ENCODE measurements at regions not wholly inside any gene's neighbourhood (a gene's known extent, or its start where the extent isn't known, plus 50 kb on each side); places are given as distances from the start of the nearest gene placed in this dataset.

DNA sequence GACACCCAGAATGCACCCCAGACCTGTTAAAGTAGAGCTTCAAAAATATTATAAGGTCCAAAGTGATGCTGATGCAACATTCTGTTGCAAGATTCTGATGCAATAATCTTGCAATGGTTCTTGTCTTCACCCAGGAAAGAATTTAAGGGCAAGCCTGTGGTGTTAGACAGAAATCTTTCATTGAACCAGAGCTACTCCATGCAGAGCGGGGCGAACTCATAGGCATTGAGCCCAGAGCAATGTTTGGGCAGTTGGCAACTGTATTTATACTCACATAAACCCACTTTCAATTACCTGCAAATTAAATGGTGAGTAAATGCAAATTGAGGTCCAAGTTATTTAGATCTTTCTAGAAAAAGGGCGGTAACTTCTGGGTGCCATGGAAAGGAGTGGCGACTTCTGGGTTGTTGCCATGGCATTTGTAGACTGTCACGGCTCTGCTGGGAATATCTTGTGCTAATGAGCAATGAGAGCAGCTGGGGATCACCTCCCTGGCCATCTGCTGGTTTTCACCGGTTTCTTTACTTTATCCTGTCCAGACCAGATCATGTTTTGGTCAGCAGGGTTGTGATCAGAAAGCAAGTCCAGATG is 163.4 kb downstream of the ICE1 start:
- Histone ChIP-seq H3K4me3 (no peak overlapping the region), H3K4me1 (no peaks in the 10 kb centered on the region), H3K36me3 (no peaks in the 10 kb centered on the region), H3K27ac (no peak overlapping the region), H3K9me3 (no peaks in the 10 kb centered on the region), H3K27me3 (no peaks in the 10 kb centered on the region)
- WGBS, 2 donors: 67 to 80% methylated on average over 6 of the region's 6 CpGs
- TF ChIP-seq POLR2A (IDR thresholded peaks at IDR 0.05): no peak
- TF ChIP-seq, protein P1, sequence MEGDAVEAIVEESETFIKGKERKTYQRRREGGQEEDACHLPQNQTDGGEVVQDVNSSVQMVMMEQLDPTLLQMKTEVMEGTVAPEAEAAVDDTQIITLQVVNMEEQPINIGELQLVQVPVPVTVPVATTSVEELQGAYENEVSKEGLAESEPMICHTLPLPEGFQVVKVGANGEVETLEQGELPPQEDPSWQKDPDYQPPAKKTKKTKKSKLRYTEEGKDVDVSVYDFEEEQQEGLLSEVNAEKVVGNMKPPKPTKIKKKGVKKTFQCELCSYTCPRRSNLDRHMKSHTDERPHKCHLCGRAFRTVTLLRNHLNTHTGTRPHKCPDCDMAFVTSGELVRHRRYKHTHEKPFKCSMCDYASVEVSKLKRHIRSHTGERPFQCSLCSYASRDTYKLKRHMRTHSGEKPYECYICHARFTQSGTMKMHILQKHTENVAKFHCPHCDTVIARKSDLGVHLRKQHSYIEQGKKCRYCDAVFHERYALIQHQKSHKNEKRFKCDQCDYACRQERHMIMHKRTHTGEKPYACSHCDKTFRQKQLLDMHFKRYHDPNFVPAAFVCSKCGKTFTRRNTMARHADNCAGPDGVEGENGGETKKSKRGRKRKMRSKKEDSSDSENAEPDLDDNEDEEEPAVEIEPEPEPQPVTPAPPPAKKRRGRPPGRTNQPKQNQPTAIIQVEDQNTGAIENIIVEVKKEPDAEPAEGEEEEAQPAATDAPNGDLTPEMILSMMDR (IDR thresholded peaks at IDR 0.05): no peak
- no peak for TF ChIP-seq EP300 (IDR thresholded peaks at IDR 0.05)
- DNase-seq (ENCODE audit: low spot score in 2 of 2): no peak

DNA sequence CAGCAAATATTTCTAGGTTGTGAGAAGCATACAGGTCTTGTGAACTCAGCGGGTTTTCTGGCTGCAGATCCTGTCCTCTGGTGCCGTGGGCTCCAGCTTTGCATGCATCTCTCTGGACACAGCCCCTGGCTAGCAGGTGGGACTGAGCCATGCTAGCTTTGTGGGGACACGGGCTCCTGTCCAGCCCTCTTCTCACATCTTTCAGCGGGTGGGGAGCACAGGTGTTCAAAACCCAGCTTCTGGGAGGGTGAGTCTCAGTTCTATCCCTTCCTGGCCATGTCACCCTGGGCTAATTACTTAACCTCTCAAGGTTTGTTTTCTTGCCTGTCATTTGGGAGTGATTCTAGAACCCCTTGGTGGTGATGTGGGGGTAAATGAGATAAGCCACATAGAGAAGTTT is 162.3 kb downstream of the ICE1 start:
- WGBS, 2 donors: 79 to 82% methylated on average over 4 of the region's 4 CpGs
- no peaks in the 10 kb centered on the region for H3K4me1 ChIP-seq
- no peaks in the 10 kb centered on the region for H3K27me3 ChIP-seq
- no peaks in the 10 kb centered on the region for H3K36me3 ChIP-seq
- no peak for DNase-seq (ENCODE audit: low spot score in 2 of 2)
- H3K4me3 ChIP-seq: no peak overlapping the region
- H3K27ac ChIP-seq: no peak overlapping the region
- TF ChIP-seq POLR2A (IDR thresholded peaks at IDR 0.05) (no peak), EP300 (IDR thresholded peaks at IDR 0.05) (no peak)
- TF ChIP-seq, protein P1 (IDR thresholded peaks at IDR 0.05): no peak
- no peaks in the 10 kb centered on the region for H3K9me3 ChIP-seq

DNA sequence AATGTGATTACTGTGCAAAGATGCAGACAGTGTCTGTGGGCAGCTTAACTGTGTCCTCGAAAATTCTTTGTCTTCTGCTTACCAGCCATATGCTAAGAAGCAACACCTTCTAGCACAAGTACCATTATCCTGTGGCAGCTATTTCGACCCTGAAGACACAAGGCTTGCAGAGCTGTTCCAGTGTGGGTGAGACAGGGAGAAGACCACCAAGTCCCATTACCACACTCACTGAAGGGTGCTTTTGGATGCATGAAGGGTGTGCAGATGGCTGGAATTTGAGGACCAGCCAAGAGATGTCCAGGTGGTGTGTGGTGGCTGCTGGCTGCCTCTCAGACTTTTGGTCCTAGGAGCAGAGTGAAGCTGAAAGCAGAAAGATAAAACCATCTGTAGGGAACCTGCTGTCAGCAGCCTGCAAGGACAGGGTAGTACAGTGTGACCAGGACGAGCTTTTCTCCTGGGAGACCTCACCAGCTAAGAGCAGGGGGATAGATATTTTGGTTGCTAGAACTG is 161.8 kb downstream of the ICE1 start:
- Histone ChIP-seq H3K9me3 (no peaks in the 10 kb centered on the region), H3K4me1 (no peaks in the 10 kb centered on the region), H3K27me3 (no peaks in the 10 kb centered on the region), H3K27ac (no peak overlapping the region), H3K36me3 (no peaks in the 10 kb centered on the region), H3K4me3 (no peak overlapping the region)
- DNase-seq (ENCODE audit: low spot score in 2 of 2): no peak
- WGBS, 2 donors: 81% methylated on average over 3 of the region's 3 CpGs
- TF ChIP-seq EP300 (IDR thresholded peaks at IDR 0.05) (no peak), POLR2A (IDR thresholded peaks at IDR 0.05) (no peak)
- TF ChIP-seq, protein P1 (IDR thresholded peaks at IDR 0.05): no peak

DNA sequence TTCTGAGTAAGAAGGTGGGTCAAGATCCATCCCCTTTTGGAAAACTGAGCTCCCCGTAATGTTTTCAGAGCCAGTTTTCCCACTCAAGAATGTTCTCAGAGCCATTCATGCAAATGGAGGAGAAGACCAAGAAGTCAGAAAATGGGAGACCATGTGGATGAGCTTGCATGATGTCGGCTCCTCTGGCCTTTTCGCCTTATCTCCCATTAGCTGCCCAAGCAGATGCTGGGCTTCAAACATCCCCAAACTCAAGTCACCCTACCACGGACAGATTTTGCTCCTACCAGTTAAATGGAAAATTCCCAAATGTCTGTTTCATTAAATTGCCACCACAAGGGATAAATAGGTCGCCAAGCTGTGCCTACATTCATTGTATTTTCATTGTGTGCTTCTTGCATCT is 161.4 kb downstream of the ICE1 start:
- H3K27me3 ChIP-seq: no peaks in the 10 kb centered on the region
- H3K4me3 ChIP-seq: no peak overlapping the region
- H3K27ac ChIP-seq: no peak overlapping the region
- no peak for DNase-seq (ENCODE audit: low spot score in 2 of 2)
- WGBS, 2 donors: 90 to 91% methylated on average over 5 of the region's 5 CpGs
- H3K9me3 ChIP-seq: no peaks in the 10 kb centered on the region
- TF ChIP-seq POLR2A (IDR thresholded peaks at IDR 0.05) (no peak), EP300 (IDR thresholded peaks at IDR 0.05) (no peak)
- TF ChIP-seq, protein P1 (IDR thresholded peaks at IDR 0.05): no peak
- H3K4me1 ChIP-seq: no peaks in the 10 kb centered on the region
- no peaks in the 10 kb centered on the region for H3K36me3 ChIP-seq

DNA sequence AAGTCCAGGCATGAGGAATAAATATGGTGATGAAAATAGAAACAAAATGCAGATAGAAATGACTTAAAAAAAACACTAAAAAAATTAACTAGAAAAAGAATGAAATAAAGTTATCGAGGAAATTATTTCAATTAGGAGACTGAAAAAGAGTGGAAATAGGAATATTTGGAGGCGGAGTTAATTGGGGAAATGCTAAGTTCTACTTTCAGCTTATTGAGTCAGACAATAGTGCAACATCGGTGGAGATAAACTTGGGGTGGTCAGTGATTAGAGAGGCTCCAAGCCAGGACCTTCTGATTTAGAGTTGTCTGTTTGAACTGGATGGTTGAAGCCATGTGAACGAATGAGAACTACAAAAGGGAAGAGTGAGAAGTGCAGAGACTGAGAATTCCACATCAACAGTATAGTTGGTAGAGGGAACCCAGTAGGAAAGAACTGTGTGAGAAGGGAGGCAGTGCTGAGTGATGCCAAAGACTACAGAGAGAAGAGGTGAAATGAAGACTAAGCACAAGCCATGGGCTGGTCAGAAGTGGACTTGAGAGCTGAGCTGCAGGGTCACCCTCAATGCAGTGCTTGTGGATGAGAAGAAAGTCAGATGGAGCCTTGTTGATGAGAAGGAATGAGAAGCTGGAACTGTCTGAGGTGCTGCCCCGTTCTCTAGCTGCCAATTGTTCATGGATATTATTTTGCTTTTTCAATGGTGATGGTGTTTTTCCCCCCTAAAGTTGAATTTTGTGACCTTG is 160.7 kb downstream of the ICE1 start:
- Histone ChIP-seq H3K4me1 (no peaks in the 10 kb centered on the region), H3K27me3 (no peaks in the 10 kb centered on the region), H3K36me3 (no peaks in the 10 kb centered on the region), H3K27ac (no peak overlapping the region), H3K4me3 (no peak overlapping the region), H3K9me3 (no peaks in the 10 kb centered on the region)
- 90 to 97% methylated on average over 5 of the region's 5 CpGs for WGBS, 2 donors
- DNase-seq (ENCODE audit: low spot score in 2 of 2): no peak
- TF ChIP-seq EP300 (IDR thresholded peaks at IDR 0.05) (no peak), POLR2A (IDR thresholded peaks at IDR 0.05) (no peak)
- TF ChIP-seq, protein P1 (IDR thresholded peaks at IDR 0.05): no peak
